MM.1S (cell line): ENCODE measurements at regions not wholly inside any gene's neighbourhood (a gene's known extent, or its start where the extent isn't known, plus 50 kb on each side); places are given as distances from the start of the nearest gene placed in this dataset.

Source experiments
- DNase-seq: peaks from one replicate; pipeline ENCODE4 v3.0.0-alpha.2; 2015
- H2AFZ ChIP-seq: fragments of 300-600 bp; sonication (generic); 2 replicates; pipeline ENCODE4 v1.6.0; 2016; ENCODE audit warnings: antibody characterized with exemption, low read length
- H3F3A ChIP-seq: fragments of 300-600 bp; sonication (generic); 2 replicates; pipeline ENCODE4 v1.6.1; 2016; ENCODE audit warnings: mild to moderate bottlenecking, antibody characterized with exemption, low read length, moderate library complexity, mixed read lengths; ENCODE audit not compliant: insufficient read depth
- H3K27ac ChIP-seq: fragments of 300-600 bp; sonication (generic); 2 replicates; pipeline ENCODE4 v1.5.1; 2016; ENCODE audit warnings: mild to moderate bottlenecking, low read length
- H3K27me3 ChIP-seq: fragments of 300-600 bp; sonication (generic); replicated peaks from 2 replicates; pipeline ENCODE4 v1.6.0; 2016; ENCODE audit warnings: low read length; ENCODE audit not compliant: insufficient read depth
- H3K36me3 ChIP-seq: fragments of 300-600 bp; sonication (generic); replicated peaks from 2 replicates; pipeline ENCODE4 v1.6.1; 2016; ENCODE audit warnings: mild to moderate bottlenecking, low read length, mixed read lengths; ENCODE audit not compliant: insufficient read depth
- H3K4me1 ChIP-seq: fragments of 300-600 bp; sonication (generic); 2 replicates; pipeline ENCODE4 v1.6.1; 2016; ENCODE audit warnings: low read length, mixed read lengths
- H3K4me2 ChIP-seq: fragments of 300-600 bp; sonication (generic); 2 replicates; pipeline ENCODE4 v1.6.0; 2016; ENCODE audit warnings: low read depth, low read length
- H3K4me3 ChIP-seq: fragments of 300-600 bp; sonication (generic); 2 replicates; pipeline ENCODE4 v1.5.1; 2016; ENCODE audit warnings: low read length, mixed read lengths
- H3K79me2 ChIP-seq: fragments of 300-600 bp; sonication (generic); 2 replicates; pipeline ENCODE4 v1.6.1; 2016; ENCODE audit warnings: mixed run types, low read length, mixed read lengths
- H3K9ac ChIP-seq: fragments of 300-600 bp; sonication (generic); 2 replicates; pipeline ENCODE4 v1.6.1; 2016; ENCODE audit warnings: low read length, mixed read lengths
- H3K9me2 ChIP-seq: fragments of 300-600 bp; sonication (generic); replicated peaks from 2 replicates; pipeline ENCODE4 v1.6.1; 2016; ENCODE audit warnings: mild to moderate bottlenecking, low read length, mixed read lengths; ENCODE audit not compliant: insufficient read depth
- H3K9me3 ChIP-seq: fragments of 300-600 bp; sonication (generic); replicated peaks from 2 replicates; pipeline ENCODE4 v1.6.1; 2016; ENCODE audit warnings: mild to moderate bottlenecking, low read length, mixed read lengths; ENCODE audit not compliant: insufficient read depth
- H4K20me1 ChIP-seq: fragments of 300-600 bp; sonication (generic); 2 replicates; pipeline ENCODE4 v1.6.1; 2016; ENCODE audit warnings: mild to moderate bottlenecking, low read length, moderate library complexity, mixed read lengths; ENCODE audit not compliant: insufficient read depth
- CTCF ChIP-seq: fragments of 300-600 bp; sonication (generic); IDR thresholded peaks from 2 replicates; pipeline ENCODE4 v1.5.1; 2016; ENCODE audit warnings: antibody characterized with exemption, low read length, mixed read lengths
- EZH2 ChIP-seq: fragments of 300-600 bp; sonication (generic); optimal IDR thresholded peaks from 2 replicates; pipeline ENCODE3; 2017; ENCODE audit warnings: low read depth, mild to moderate bottlenecking, antibody characterized with exemption, low read length, mixed read lengths
- EZH2phosphoT487 ChIP-seq: fragments of 300-600 bp; sonication (generic); IDR thresholded peaks from 2 replicates; pipeline ENCODE4 v1.6.1; 2018; ENCODE audit warnings: antibody characterized with exemption, low read length

- TF ChIP-seq CTCF: no peak
- TF ChIP-seq EZH2phosphoT487: no peak
- no peak for TF ChIP-seq EZH2
- Histone ChIP-seq H3K79me2 (no peaks in the 10 kb centered on the region), H3F3A (no peaks in the 10 kb centered on the region), H3K4me3 (no peak overlapping the region), H3K9me2 (no peaks in the 10 kb centered on the region), H4K20me1 (no peaks in the 10 kb centered on the region), H3K9ac (no peak overlapping the region), H3K9me3 (no peaks in the 10 kb centered on the region), H3K4me1 (no peaks in the 10 kb centered on the region), H3K36me3 (no peaks in the 10 kb centered on the region), H3K27ac (no peak overlapping the region), H3K4me2 (no peak overlapping the region), H2AFZ (no peak overlapping the region), H3K27me3 (no peaks in the 10 kb centered on the region)
- no peak for DNase-seq
Measured at GRCh38 chr20:39825950-39826349, 863.1 kb downstream of the MAFB start.

GRCh38 chr20:39825524-39825923 is 863.4 kb downstream of the DHX35 start:
- Histone ChIP-seq H3K79me2 (no peaks in the 10 kb centered on the region), H3K27me3 (no peaks in the 10 kb centered on the region), H3K4me1 (no peaks in the 10 kb centered on the region), H3K9me3 (no peaks in the 10 kb centered on the region), H3K4me3 (no peak overlapping the region), H3K4me2 (no peak overlapping the region), H3K9ac (no peak overlapping the region), H3F3A (no peaks in the 10 kb centered on the region), H3K27ac (no peak overlapping the region), H3K9me2 (no peaks in the 10 kb centered on the region), H4K20me1 (no peaks in the 10 kb centered on the region), H3K36me3 (no peaks in the 10 kb centered on the region), H2AFZ (no peak overlapping the region)
- no peak for DNase-seq
- TF ChIP-seq CTCF (no peak), EZH2 (no peak)

DNA sequence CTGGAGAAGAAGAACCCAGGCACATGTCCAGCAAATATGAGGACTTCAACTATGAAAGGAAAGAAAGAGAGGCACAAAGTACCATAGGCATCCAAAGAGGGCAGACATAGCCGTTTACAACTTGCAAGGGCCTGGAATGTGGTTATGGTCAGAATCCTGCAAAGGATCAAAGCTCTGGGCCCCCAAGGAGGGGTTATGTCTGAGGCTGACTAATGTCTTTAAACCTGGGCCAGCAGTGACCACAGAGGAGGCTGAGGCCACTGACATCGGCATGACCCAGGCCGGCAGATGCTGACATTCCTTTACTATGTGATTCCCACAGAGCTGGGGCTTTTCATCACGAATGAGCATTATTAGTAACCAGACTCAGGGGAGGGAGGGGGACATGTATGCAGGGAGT is 861.1 kb downstream of the DHX35 start:
- Histone ChIP-seq H3K79me2 (no peaks in the 10 kb centered on the region), H3K4me3 (no peak overlapping the region), H3K36me3 (no peaks in the 10 kb centered on the region), H3K4me1 (no peaks in the 10 kb centered on the region), H3K9ac (no peak overlapping the region), H3K9me2 (no peaks in the 10 kb centered on the region), H2AFZ (no peak overlapping the region), H3K27ac (no peak overlapping the region), H3K27me3 (no peaks in the 10 kb centered on the region), H3F3A (no peaks in the 10 kb centered on the region), H3K4me2 (no peak overlapping the region), H3K9me3 (no peaks in the 10 kb centered on the region), H4K20me1 (no peaks in the 10 kb centered on the region)
- TF ChIP-seq EZH2phosphoT487 (no peak), EZH2 (no peak), CTCF (no peak)
- DNase-seq: no peak
